Amniotic epithelial cell (primary cell): ENCODE measurements at regions not wholly inside any gene's neighbourhood (a gene's known extent, or its start where the extent isn't known, plus 50 kb on each side); places are given as distances from the start of the nearest gene placed in this dataset.
A peak's percentile ranks its signal among the peaks of the same experiment; 100 is the strongest.
"Not testable (repeated sequence)": the region's sequence is repeated elsewhere in the genome, so short reads cannot be mapped to it uniquely, and the experiment has no call there.

Source experiments
- DNase-seq: peaks from one replicate; pipeline ENCODE4 v3.0.0-alpha.2; 2010; ENCODE audit warnings: low read depth

DNA sequence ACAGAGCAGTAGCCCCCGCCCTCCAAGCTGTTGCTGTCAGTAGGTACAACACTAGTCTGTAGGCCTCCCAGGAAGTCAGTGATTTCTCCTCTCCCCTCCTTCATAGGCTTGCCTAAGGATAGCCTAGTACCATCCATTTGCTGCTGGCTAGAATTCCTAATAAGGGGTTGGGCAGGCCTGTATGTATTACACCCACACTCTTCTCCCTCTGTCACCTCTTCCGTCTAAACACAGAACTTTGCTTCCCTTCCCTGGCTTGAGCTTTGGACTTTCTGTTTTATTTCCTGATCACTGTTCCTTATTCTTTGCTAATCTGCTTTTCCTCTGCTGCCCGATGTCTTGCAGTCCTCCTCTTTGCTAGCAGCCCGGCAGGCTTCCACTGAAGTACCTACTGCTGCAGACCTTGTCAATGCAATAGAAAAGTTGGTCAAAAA, 93.4 kb upstream of the UMPS start:
- no peak for DNase-seq

DNA sequence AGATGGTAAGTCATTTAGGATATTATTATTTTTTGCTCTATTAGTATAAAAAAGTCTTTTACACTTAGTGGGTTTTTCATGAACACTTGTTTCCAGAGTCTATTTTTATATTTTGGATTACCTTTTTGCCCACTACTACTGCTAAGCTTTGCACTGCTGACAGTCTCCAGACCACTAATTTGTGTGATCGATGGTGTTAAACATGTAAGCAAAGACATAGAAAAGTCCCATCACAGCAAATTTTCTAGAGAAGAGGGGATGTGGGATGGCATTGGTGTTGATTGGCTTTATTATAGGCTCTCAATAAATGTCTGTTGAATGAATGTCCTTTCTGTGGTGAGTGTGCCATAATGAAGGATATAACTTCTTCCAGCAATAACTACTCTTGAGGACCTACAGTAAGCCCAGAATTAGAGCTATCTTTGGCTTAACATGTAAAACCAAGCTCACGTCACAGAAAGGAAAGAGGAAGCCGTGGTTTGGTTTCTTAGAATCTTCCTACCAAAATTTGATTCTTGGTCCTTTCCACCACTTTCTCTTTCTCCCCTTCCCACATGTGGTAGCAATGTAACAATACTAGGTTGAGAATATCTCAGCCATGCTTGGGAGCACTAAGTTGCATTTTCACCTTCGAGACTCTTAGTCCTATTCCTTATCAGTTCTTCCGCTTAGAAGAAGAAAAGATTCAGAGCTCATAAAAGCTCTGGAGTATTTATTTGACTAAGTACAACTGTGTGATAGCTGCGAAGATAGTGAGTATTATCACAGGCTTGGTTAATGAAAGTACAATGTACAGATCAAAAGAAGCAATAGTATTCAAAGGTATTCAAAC, 90.6 kb upstream of the UMPS start:
- no peak for DNase-seq

DNA sequence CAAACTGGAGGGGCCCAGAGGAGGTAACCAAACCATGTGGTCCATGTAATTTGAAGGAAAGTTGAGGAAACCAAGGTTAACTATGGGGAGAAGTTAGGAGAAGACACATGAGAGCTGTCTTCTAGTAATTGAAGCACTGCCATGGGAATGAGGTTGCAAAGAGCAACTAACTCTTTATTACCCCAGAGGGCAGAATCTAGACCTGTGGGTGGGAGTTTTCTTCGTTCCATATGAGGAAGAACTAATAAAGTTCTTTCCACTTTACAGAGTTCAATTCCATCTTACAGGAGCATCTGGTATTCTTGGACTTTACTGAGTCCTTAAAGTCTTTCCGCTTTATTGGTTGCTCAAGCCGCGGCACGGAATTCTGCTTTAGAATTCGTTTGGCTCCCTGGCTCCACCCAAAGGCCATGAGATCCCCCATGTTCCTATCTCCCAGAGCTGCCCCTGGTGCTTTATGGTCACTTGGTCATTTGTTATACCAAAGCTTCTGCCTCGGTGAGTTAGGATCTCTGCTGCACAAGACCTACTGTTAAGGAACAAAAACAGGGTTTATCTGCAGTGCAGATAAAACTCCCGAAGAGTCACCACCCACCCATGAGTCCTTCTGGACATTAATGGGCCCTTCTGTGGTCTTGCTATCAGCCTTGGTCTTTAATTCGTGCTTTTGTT, 89.5 kb upstream of the UMPS start:
- DNase-seq: no peak

DNA sequence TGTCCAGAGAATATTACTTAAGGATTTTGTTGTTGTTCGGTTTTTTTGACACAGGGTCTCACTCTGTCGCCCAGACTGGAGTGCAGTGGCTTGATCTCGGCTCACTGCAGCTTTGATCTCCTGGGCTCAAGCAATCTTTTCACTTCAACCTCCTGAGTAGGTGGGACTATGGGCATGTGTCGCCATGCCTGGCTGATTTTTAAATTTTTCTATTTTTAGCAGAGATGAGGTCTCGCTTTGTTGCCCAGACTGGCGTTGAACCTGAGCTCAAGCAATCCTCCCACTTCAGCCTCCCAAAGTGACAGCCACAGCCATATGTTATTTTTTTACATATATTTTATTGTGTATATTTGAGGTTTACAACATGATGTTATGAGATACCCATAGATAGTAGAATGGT, 86.8 kb upstream of the UMPS start:
- DNase-seq: no peak

DNA sequence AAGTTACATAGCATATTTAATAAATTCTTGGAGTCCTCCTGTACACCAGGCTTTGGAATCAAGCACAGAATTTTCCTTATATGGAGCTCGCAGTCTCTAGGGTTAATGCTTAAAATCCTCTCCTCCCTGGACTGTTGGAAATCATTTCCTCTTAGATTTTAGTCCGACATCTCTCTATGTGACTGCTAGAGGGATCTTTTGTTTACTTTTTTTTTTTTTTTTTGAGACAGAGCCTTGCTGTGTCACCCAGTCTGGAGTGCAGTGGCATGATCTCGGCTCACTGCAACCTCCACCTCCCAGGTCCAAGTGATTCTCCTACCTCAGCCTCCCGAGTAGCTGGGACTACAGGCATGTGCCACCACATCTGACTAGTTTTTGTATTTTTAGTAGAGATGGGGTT, 84.1 kb upstream of the UMPS start:
- DNase-seq: not testable (repeated sequence)

DNA sequence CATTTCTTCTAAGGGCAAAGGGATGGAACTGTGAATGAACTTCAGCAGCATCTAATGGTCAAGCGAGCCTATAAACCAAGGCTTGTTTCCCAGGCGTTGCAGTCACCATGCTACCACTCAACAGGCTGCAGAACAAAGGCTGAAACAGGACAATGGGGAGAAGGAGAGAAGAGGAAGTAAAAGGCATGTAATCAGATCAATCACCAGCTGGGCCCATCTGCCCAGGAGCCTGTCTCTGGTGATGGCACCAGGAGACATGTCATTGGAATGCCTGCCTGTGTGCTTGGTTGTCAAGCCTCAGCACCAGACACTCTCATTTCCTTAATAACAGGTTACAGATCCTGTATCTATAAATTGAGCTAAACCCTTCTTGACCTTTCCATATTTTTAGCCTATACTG, 81.7 kb upstream of the UMPS start:
- DNase-seq: no peak

DNA sequence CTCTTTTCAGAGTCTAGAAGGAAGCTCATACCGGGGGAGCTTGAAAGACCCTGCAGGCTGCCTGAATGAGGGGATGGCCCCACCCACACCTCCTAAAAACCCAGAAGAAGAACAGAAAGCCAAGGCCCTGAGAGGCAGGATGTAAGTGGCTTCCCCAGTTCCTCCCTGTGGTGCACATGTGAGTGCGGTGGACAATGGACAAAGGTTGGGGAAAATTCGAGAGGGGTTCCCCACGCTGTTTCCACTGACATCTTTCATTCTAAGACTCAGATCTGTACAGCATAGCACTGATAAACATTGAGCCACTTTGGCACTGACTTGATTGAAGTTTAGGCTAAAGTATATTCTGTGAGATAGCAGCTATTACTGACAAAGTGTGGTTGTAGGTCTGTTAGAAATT, 79.5 kb upstream of the UMPS start:
- no peak for DNase-seq

DNA sequence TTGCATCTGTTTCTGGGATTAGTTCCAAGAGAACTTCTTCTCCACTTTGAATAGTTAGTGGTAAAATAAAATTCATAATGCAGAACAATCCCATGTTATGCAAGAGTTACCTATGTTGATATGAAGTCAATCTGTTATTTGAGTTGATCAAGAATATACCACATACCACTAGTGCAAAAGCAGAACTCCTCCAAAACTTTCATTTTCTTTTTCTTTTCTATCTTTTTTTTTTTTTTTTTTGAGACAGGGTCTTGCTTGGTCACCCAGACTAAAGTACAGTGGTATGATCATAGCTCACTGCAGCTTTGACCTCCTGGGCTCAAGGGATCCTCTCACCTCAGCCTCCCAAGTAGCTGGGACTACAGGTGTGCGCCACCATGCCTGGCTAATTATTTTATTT, 78.8 kb upstream of the UMPS start:
- DNase-seq: not testable (repeated sequence)

DNA sequence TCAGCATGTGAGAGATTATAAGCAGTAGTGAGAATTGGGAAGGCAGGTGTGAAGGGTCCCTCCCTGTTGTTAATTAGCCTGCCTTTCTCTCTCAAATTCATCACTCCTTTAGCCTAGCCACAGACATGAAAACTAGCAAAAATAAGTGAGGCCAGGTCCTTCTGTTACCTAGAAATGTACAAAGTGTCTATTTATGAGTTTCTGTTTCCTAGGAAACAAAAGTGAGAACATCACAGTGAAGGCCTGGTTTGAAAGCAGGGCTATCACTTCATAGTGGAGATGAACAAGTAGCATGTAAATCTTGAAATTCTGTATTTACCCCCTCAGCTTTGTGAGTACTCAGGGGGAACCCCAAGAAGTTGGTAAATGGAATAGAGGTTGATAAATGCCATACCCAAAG, 78.2 kb upstream of the UMPS start:
- DNase-seq: no peak

DNA sequence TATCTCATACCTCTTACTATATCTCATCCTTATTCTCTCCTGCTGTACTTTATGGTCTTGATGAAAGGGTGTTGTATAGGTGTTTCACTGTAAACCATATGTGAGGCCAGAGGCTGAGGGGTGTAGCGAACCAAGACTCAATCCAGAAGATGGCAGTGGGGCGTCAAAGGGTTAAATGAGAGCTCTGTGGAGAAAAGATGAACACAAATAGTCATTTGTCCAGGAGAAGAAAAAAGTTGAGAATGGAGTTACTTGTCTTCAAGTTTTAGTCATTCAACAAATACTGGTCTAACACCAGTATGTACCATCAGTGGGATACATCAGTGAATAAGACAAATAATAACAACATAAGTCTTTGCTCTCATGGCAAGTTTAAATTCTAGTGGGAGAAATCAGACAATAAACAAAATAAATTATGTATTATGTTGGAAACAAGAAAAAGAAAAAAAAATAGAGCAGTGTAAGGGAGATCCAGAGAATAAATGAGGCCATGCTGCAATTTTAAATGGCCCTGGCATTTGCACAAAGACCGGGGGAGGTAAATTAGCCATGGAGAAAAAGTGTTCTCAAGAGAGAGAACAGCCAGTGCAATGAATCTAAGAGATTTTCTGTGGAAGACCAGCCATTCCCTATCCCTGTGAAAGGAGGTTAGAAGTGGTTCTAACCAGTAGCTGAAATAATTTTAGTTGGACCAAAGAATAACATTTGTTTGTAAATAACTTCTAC, 77.0 kb upstream of the UMPS start:
- DNase-seq: no peak

DNA sequence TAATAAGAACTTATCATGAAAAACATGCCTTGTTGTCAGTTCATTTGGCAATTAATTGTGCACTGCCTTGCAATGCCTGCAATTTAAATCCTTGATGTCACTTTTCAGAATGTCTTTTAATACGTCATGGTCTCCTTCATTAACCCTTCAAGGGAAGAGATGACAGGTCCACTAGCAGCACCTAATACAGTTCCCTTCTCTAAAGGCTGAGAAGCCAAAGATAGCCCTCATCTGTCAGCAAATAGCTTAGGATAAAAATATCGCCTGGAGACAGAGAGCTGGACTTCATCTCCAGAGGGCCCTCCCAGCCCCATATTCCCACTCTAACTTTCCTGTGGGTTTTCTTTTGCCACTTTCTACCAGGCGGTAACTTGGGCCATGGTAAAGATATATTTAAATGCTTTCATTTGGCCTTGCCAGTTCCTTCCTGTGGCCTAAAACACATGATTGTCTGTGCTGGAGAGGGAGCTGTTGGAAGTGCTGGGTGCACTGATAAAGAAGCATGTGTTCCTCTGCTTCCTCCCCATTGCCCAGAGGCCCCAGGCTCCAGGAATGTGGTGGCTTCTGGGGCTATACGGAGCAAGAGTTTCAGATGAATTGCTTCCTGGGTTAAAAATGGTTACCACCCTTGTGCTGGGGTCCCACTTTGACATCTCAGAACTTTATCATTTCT, 76.3 kb upstream of the UMPS start:
- no peak for DNase-seq

DNA sequence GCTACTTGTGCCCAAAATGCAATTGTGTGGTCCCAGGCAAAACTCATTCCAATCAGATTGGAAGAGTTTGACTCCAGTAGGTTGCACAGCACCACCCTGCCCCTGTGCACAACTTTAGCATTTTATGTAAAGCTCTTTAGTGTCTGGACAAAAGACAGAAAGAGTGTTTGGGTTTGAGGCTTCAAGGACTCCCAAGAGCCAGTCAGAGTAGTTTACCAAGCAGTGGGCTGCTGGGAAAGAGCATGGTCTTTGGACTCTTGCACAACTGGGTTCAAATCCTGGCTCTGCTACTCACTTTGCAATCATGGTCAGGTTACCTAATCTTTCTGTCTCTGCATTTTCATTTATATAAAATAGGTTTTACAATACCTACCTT, 75.8 kb upstream of the UMPS start:
- DNase-seq: no peak

DNA sequence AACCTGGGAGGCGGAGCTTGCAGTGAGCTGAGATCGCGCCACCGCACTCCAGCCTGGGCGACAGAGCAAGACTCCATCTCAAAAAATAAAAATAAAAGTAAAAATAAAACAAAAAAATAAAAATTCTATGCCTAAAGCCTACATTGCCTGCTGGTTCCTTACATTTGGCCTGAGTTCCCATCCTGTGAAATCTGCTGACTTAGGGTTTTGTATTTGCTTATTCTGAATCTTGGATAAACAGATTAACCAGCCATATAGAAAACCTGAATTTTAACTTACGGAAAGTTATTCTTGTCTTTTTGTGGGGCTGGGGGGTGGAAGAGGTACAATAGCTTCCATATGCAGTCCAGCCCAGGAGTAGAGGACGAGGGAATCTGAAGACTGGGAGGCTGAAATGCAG, 73.7 kb upstream of the UMPS start:
- DNase-seq: no peak

DNA sequence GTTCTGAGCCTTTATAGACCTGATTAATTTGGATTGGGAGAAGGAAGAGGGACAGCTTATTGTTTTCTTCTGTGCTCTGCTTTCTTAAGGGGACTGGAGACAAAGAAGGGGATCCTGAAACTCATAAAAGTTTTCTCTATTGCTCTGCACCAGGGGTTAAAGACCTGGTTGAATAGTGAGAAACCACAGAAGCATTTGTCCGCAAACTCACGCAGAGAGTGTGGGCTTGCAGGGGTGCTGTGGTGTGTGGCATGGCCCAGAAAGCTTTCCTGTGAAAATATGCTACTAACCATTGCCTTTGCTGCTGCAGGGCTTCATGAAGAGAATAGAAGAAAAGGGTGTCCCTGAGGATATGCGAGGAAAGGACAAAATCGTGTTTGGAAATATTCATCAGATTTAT, 73.1 kb upstream of the UMPS start:
- DNase-seq: no peak

DNA sequence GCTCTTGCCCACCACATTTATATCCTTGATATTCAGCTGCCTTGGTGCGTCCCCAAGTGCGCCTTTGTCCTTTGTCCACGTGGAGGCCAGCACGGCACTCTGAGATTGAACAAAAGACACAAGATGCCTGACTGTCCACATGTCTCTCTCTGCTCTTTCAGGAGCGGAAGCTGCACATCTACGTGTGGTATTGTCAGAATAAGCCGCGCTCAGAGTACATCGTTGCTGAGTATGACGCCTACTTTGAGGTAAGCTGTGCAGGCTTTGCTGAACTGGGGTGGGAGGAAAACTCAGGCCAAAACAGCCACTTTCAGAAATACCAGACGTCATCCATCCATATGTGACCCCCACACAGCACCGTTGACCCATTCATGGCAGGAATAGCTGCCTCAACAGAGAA, 72.0 kb upstream of the UMPS start:
- DNase-seq: no peak

DNA sequence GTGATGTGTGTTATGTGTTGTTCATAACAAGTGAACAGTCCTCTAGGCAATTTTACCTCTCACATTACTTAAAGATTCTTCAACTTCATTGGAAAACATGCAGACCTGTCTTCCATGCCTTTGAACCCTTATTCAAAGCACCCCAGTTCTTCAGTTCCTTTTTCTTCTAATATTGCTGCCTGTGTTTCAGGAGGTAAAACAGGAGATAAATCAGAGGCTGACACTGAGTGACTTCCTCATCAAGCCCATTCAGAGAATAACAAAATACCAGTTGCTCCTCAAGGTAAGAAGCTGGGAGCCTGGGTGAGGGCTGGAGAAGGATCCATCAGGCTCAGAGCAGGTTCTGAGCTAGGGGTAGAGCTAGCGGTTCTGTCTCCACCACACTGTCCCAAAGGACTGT, 71.1 kb upstream of the UMPS start:
- DNase-seq: no peak

DNA sequence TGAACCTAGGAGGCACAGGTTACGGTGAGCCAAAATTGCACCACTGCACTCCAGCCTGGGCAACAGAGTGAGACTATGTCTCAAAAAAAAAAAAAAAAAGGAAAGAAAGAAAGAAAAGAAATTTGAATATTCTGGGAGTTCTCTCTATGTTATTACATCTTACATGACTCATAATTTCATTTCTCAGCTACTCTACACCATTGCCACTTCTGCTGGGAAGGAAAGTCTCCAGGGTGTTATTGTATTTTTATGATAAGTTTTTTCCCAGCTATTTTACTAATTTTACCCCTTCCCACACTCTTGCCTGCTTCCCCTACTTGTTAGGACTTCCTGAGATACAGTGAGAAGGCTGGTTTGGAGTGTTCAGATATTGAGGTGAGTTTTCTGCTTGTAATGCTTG, 69.7 kb upstream of the UMPS start:
- no peak for DNase-seq

DNA sequence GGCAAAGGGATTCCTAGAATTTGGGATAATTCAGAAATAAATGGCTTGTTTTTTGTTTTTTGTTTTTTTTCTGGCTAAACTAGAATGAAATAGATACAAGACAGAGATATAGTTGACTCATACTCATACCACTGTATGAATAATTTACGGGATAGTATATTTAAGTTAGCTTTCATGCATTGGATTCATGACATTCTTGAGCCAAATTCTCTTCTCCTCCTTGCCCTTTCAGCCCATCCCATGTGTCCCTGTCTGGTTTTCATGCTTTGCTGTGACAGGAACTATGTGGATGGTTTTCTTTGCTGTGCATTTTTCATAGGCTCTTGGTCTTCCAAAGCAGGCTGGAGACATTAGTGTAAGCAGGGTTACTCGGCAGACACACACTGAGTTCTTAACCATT, 66.6 kb upstream of the UMPS start:
- DNase-seq: peak; percentile 44

DNA sequence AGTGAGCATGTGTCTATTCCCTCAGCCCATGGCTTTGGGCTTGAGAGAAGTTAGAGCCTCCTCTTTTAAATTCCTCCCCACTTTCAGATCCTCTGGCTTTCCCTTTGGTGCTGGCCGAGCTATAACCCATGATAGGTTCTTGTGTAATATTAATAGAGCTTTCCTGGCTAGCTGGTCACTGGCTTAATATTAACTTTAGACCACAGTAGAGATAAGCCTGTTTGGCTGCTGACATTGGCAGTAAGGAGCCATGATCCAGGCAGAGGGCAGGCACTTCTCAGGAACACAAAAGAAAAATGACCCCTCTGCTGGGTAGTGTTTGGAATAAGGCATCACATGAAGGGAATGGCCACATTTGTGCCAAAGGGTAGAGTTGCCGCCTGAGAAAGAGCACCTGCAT, 65.4 kb upstream of the UMPS start:
- no peak for DNase-seq

DNA sequence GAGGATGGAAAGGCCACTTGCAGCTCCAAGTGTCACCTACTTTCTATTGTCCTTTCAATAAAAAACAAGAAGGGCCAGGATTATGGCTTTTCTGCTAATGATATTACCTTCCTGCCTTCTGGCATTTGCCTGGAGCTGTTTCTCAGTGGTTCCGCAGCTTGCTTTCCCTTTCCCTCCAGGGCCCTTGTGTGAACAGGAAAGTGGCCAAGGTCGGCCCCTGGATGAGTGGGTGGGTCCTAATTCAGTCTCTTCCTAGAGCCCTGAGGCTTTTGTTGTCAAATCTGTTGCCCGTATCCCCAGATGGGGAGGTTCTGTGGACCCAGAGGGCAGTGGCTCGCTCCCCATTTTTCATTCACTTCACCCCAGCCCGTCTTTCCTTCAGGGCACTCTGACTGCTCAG, 64.2 kb upstream of the UMPS start:
- no peak for DNase-seq

DNA sequence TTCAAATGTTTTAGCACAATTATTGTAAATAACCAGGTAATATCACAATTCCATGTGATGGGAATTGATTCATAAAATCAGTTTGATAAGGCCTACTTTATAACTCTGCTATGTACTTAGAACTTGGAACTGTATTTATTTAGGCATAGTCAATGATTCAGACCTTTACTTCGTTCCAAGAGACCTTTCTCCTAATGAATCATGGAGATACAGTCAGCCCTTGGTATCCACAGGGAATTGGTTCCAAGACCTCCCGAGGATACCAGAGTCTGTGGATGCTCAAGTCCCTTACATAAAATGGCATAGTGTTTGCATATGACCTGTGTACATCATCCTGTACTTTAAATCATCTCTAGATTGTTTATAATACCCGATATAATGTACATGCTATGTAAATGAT, 60.8 kb upstream of the UMPS start:
- peak; percentile 55 for DNase-seq

DNA sequence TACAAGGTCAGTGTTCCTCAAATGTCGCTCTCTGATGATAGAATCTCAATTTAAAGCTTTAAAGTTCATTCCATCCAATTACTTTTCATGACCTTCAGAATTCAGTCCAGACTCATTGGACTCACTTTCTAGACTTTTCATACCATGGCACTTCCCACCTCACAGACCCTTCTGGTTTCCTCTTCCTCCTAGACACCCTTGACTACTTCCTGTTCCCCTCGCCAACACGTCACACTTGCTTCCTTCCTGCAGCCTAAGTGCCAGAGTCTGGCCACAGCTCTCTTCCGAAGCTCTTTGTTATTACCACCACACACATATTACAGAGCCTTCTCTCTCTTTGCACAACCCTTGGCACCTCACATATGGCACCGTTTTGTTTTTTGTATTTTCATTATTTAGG, 59.1 kb upstream of the UMPS start:
- DNase-seq: no peak

DNA sequence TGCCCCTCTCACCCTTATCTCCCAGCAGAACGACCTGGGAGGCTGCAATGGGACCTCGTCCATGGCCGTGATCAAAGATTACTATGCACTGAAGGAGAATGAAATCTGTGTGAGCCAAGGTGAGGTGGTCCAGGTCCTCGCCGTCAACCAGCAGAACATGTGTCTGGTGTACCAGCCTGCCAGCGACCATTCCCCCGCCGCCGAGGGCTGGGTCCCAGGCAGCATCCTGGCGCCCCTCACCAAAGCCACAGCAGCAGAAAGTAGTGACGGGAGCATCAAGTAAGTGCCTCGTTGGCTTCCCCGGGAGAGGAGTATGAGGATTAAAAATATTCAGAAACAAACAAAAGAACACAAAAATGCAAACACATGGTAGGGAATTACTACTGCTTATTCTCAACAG, 55.9 kb upstream of the UMPS start:
- no peak for DNase-seq
